Neural progenitor cell (in vitro differentiated cells): ENCODE measurements at regions not wholly inside any gene's neighbourhood (a gene's known extent, or its start where the extent isn't known, plus 50 kb on each side); places are given as distances from the start of the nearest gene placed in this dataset.
"Not testable (repeated sequence)": the region's sequence is repeated elsewhere in the genome, so short reads cannot be mapped to it uniquely, and the experiment has no call there.

Experiments used
- DNase-seq: peaks from one replicate; pipeline ENCODE4 v3.0.0-alpha.2; 2016; ENCODE audit warnings: low spot score
- H2AFZ ChIP-seq: fragments of 200-600 bp; sonication (generic); replicated peaks from 2 replicates; pipeline ENCODE4 v1.6.1; 2016; ENCODE audit warnings: antibody characterized with exemption
- H3F3A ChIP-seq: fragments of 200-600 bp; sonication (generic); 2 replicates; pipeline ENCODE4 v1.6.1; 2016; ENCODE audit warnings: antibody characterized with exemption, low read depth
- H3K27ac ChIP-seq: fragments of 200-600 bp; sonication (generic); 2 replicates; pipeline ENCODE4 v1.5.1; 2016; ENCODE audit warnings: mild to moderate bottlenecking
- H3K27me3 ChIP-seq: fragments of 200-600 bp; sonication (generic); 2 replicates; pipeline ENCODE4 v1.6.1; 2016; ENCODE audit warnings: mild to moderate bottlenecking, moderate library complexity
- H3K36me3 ChIP-seq: fragments of 200-600 bp; sonication (generic); 2 replicates; pipeline ENCODE4 v1.5.1; 2016
- H3K4me1 ChIP-seq: fragments of 200-600 bp; sonication (generic); 2 replicates; pipeline ENCODE4 v1.6.1; 2016; ENCODE audit warnings: mixed run types
- H3K4me2 ChIP-seq: fragments of 200-600 bp; sonication (generic); 2 replicates; pipeline ENCODE4 v1.6.1; 2016
- H3K4me3 ChIP-seq: fragments of 200-600 bp; sonication (generic); 2 replicates; pipeline ENCODE4 v1.5.1; 2016
- H3K79me2 ChIP-seq: fragments of 200-600 bp; sonication (generic); 2 replicates; pipeline ENCODE4 v1.6.1; 2016; ENCODE audit warnings: low read depth
- H3K9ac ChIP-seq: fragments of 200-600 bp; sonication (generic); 2 replicates; pipeline ENCODE4 v1.6.1; 2016
- H3K9me3 ChIP-seq: fragments of 200-600 bp; sonication (generic); 2 replicates; pipeline ENCODE4 v1.5.1; 2016; ENCODE audit warnings: low read depth
- H4K20me1 ChIP-seq: fragments of 200-600 bp; sonication (generic); 2 replicates; pipeline ENCODE4 v1.6.1; 2016; ENCODE audit warnings: low read depth
- H3K27ac Mint-ChIP-seq: 3 replicates; pipeline ENCODE4 v1.8.0; 2021; ENCODE audit warnings: mixed read lengths
- H3K27me3 Mint-ChIP-seq: 2 replicates; pipeline ENCODE4 v1.8.0; 2022; ENCODE audit warnings: low read depth, mild to moderate bottlenecking, inconsistent platforms, moderate library complexity, mixed read lengths; ENCODE audit not compliant: insufficient read depth
- H3K36me3 Mint-ChIP-seq: 3 replicates; pipeline ENCODE4 v1.8.0; 2021; ENCODE audit warnings: mixed read lengths
- H3K4me1 Mint-ChIP-seq: 3 replicates; pipeline ENCODE4 v1.8.0; 2021; ENCODE audit warnings: mixed read lengths
- H3K4me3 Mint-ChIP-seq: 3 replicates; pipeline ENCODE4 v1.8.0; 2021; ENCODE audit warnings: mild to moderate bottlenecking, moderate library complexity, mixed read lengths
- H3K9me3 Mint-ChIP-seq: 3 replicates; pipeline ENCODE4 v1.8.0; 2020; ENCODE audit warnings: mixed read lengths
- CTCF ChIP-seq: fragments of 200-600 bp; sonication (generic); IDR thresholded peaks from 2 replicates; pipeline ENCODE4 v1.5.1; 2017; ENCODE audit warnings: antibody characterized with exemption, mild to moderate bottlenecking
- EZH2 ChIP-seq: fragments of 200-600 bp; sonication (generic); IDR thresholded peaks from 2 replicates; pipeline ENCODE4 v1.6.1; 2017; ENCODE audit warnings: antibody characterized with exemption, mild to moderate bottlenecking, moderate library complexity
- EZH2phosphoT487 ChIP-seq: fragments of 200-600 bp; sonication (generic); IDR thresholded peaks from 2 replicates; pipeline ENCODE4 v1.6.1; 2017; ENCODE audit warnings: antibody characterized with exemption

GRCh38 chr15:96472681-96473080, 142.2 kb downstream of the NR2F2 start:
- H3K36me3 Mint-ChIP-seq: no peaks in the 10 kb centered on the region
- Histone ChIP-seq H3K4me3 (no peak overlapping the region), H3K9ac (no peak overlapping the region)

GRCh38 chr15:96473556-96473955, 143.1 kb downstream of the NR2F2 start:
- H3K4me1 ChIP-seq: no peaks in the 10 kb centered on the region
- H3K27ac ChIP-seq: no peak overlapping the region
- H3K9ac ChIP-seq: no peak overlapping the region
- H2AFZ ChIP-seq: no peak overlapping the region
- Mint-ChIP-seq H3K4me1 (peaks cover 12% of the 10 kb centered on the region), H3K4me3 (no peak overlapping the region), H3K27ac (no peak overlapping the region), H3K36me3 (no peaks in the 10 kb centered on the region), H3K27me3 (peaks cover 12% of the 10 kb centered on the region), H3K9me3 (no peaks in the 10 kb centered on the region)
- no peak for DNase-seq
- H3K4me3 ChIP-seq: no peak overlapping the region
- H3K27me3 ChIP-seq: no peaks in the 10 kb centered on the region
- H4K20me1 ChIP-seq: no peaks in the 10 kb centered on the region
- no peaks in the 10 kb centered on the region for H3K9me3 ChIP-seq
- TF ChIP-seq EZH2phosphoT487 (no peak), EZH2 (no peak), CTCF (no peak)
- no peaks in the 10 kb centered on the region for H3K79me2 ChIP-seq
- no peaks in the 10 kb centered on the region for H3K36me3 ChIP-seq
- H3K4me2 ChIP-seq: no peak overlapping the region
- H3F3A ChIP-seq: no peaks in the 10 kb centered on the region

More at GRCh38 chr15:96472681-96473080, 142.2 kb downstream of the NR2F2 start:
- Mint-ChIP-seq H3K9me3 (no peaks in the 10 kb centered on the region), H3K27ac (no peak overlapping the region), H3K4me1 (peaks cover 12% of the 10 kb centered on the region), H3K4me3 (no peak overlapping the region), H3K27me3 (peaks cover 12% of the 10 kb centered on the region)
- no peak for TF ChIP-seq CTCF
- no peak for TF ChIP-seq EZH2phosphoT487
- no peak for TF ChIP-seq EZH2
- Histone ChIP-seq H3K27me3 (no peaks in the 10 kb centered on the region), H3F3A (no peaks in the 10 kb centered on the region), H3K36me3 (no peaks in the 10 kb centered on the region), H3K27ac (no peak overlapping the region), H3K4me1 (no peaks in the 10 kb centered on the region), H3K9me3 (no peaks in the 10 kb centered on the region), H3K79me2 (no peaks in the 10 kb centered on the region), H2AFZ (no peak overlapping the region), H4K20me1 (no peaks in the 10 kb centered on the region), H3K4me2 (no peak overlapping the region)
- DNase-seq: no peak

DNA sequence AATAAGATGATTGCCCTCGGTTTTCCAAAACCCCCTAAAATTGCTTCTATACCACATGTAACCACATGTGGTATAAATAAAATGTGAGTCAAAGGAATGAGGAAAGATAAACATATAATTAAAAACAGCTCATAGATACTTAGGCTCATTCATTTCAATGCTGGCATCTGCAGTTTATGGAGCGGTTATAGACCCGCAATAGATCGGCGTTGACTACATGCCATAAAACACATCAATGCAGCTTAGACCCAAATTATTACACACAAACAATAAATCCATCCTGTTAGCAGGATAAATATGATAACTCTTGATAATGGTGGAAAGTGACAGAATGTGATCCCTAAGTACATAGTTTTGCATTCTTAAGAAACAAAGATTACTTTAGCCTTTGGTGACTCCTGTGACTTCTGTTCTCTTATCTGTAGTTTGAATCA, 143.7 kb downstream of the NR2F2 start:
- TF ChIP-seq EZH2phosphoT487: no peak
- TF ChIP-seq EZH2: no peak
- TF ChIP-seq CTCF: no peak
- H3K36me3 Mint-ChIP-seq: no peaks in the 10 kb centered on the region
- H3K27me3 Mint-ChIP-seq: peaks cover 9% of the 10 kb centered on the region

GRCh38 chr15:96477227-96477626, 146.7 kb downstream of the NR2F2 start:
- TF ChIP-seq EZH2phosphoT487 (no peak), EZH2 (no peak), CTCF (no peak)
- no peaks in the 10 kb centered on the region for H3K36me3 Mint-ChIP-seq
- Histone ChIP-seq H3K4me1 (no peaks in the 10 kb centered on the region), H3K9me3 (no peaks in the 10 kb centered on the region), H3K4me2 (no peak overlapping the region), H3K27ac (no peak overlapping the region), H3K9ac (no peak overlapping the region), H3K4me3 (no peak overlapping the region), H4K20me1 (no peaks in the 10 kb centered on the region), H3K27me3 (no peaks in the 10 kb centered on the region), H3F3A (no peaks in the 10 kb centered on the region), H3K79me2 (no peaks in the 10 kb centered on the region), H3K36me3 (no peaks in the 10 kb centered on the region), H2AFZ (no peak overlapping the region)
- no peak for DNase-seq
- H3K27ac Mint-ChIP-seq: no peak overlapping the region
- no peaks in the 10 kb centered on the region for H3K9me3 Mint-ChIP-seq
- H3K27me3 Mint-ChIP-seq: no peaks in the 10 kb centered on the region
- H3K4me3 Mint-ChIP-seq: no peak overlapping the region
- H3K4me1 Mint-ChIP-seq: no peaks in the 10 kb centered on the region

More for the DNA sequence above, 143.7 kb downstream of the NR2F2 start:
- H4K20me1 ChIP-seq: no peaks in the 10 kb centered on the region
- no peak overlapping the region for H3K9ac ChIP-seq
- no peak overlapping the region for H3K4me3 Mint-ChIP-seq
- H3K27me3 ChIP-seq: no peaks in the 10 kb centered on the region
- peaks cover 12% of the 10 kb centered on the region for H3K4me1 Mint-ChIP-seq
- no peaks in the 10 kb centered on the region for H3K9me3 Mint-ChIP-seq
- H3K4me3 ChIP-seq: no peak overlapping the region
- no peak overlapping the region for H2AFZ ChIP-seq
- no peaks in the 10 kb centered on the region for H3K79me2 ChIP-seq
- H3K27ac ChIP-seq: no peak overlapping the region
- no peak for DNase-seq
- H3K4me1 ChIP-seq: no peaks in the 10 kb centered on the region
- H3K27ac Mint-ChIP-seq: no peak overlapping the region
- no peak overlapping the region for H3K4me2 ChIP-seq
- H3F3A ChIP-seq: no peaks in the 10 kb centered on the region
- no peaks in the 10 kb centered on the region for H3K9me3 ChIP-seq
- H3K36me3 ChIP-seq: no peaks in the 10 kb centered on the region

GRCh38 chr15:96484412-96484811, 153.9 kb downstream of the NR2F2 start:
- H3K4me3 Mint-ChIP-seq, H3K4me1 Mint-ChIP-seq, H3K36me3 ChIP-seq, H3F3A ChIP-seq, H3K4me3 ChIP-seq, H4K20me1 ChIP-seq, H3K36me3 Mint-ChIP-seq, H3K9me3 ChIP-seq, H2AFZ ChIP-seq, H3K27me3 ChIP-seq, DNase-seq, H3K79me2 ChIP-seq, H3K9ac ChIP-seq, H3K27ac Mint-ChIP-seq, H3K4me1 ChIP-seq, H3K9me3 Mint-ChIP-seq, H3K27me3 Mint-ChIP-seq, H3K4me2 ChIP-seq, H3K27ac ChIP-seq: not testable (repeated sequence)
